ENCODE measurements at regions not wholly inside any gene's neighbourhood (a gene's known extent, or its start where the extent isn't known, plus 50 kb on each side); places are given as distances from the start of the nearest gene placed in this dataset.

DNA sequence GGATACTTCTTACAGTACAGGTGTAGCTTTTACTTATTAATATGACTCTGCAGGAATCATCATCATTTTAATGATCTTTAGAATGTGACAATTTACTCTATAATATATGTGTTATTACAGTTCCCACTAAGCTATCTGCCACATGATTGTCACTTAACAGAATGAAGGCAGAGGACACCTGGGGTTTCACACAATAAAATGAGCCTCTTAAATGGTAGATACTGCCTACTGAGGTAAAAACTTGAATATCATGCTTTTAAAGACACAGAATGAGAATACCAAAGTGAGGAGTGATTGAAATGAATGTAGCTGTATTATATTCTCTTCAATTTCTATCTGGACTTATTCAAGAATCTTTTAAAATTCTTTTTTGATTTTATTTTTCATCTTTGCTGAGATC lies 1255.3 kb upstream of the LRRN3 start:
- H3K4me3 ChIP-seq, result no peak overlapping the region
- no peaks in the 10 kb centered on the region for H3K4me1 ChIP-seq
- TF ChIP-seq, protein P1, sequence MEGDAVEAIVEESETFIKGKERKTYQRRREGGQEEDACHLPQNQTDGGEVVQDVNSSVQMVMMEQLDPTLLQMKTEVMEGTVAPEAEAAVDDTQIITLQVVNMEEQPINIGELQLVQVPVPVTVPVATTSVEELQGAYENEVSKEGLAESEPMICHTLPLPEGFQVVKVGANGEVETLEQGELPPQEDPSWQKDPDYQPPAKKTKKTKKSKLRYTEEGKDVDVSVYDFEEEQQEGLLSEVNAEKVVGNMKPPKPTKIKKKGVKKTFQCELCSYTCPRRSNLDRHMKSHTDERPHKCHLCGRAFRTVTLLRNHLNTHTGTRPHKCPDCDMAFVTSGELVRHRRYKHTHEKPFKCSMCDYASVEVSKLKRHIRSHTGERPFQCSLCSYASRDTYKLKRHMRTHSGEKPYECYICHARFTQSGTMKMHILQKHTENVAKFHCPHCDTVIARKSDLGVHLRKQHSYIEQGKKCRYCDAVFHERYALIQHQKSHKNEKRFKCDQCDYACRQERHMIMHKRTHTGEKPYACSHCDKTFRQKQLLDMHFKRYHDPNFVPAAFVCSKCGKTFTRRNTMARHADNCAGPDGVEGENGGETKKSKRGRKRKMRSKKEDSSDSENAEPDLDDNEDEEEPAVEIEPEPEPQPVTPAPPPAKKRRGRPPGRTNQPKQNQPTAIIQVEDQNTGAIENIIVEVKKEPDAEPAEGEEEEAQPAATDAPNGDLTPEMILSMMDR (IDR thresholded peaks at IDR 0.05), result no peak
- TF ChIP-seq EP300 (IDR thresholded peaks at IDR 0.05) (no peak), POLR2A (IDR thresholded peaks at IDR 0.05) (no peak)
- no peak overlapping the region for H3K27ac ChIP-seq
- no peaks in the 10 kb centered on the region for H3K36me3 ChIP-seq
- H3K27me3 ChIP-seq, result no peaks in the 10 kb centered on the region
- DNase-seq (ENCODE audit: low spot score in 2 of 2), result no peak
- H3K9me3 ChIP-seq, result no peaks in the 10 kb centered on the region

DNA sequence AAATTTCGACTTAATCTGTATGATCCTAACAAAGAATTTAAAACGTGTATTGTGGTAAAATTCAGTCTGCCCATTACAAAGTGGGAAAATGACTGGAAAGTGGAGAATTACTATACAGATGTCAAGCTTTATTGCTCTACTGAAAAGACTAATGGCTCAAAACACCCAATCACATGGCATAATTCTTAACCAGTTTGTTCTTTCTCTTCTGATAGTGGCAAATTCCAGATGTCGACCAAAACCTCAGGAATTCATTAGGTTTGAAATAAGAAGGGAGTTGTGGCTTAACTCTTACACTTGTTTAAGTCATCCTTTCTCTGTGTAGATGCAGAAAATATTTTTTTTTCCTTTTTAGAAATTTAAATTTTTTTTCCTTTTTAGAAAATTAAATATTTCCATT lies 1254.9 kb upstream of the LRRN3 start:
- Histone ChIP-seq H3K4me1 (no peaks in the 10 kb centered on the region), H3K36me3 (no peaks in the 10 kb centered on the region), H3K9me3 (no peaks in the 10 kb centered on the region), H3K4me3 (no peak overlapping the region), H3K27ac (no peak overlapping the region), H3K27me3 (no peaks in the 10 kb centered on the region)
- WGBS, 2 donors, result 81 to 86% methylated on average over 3 of the region's 3 CpGs
- no peak for DNase-seq (ENCODE audit: low spot score in 2 of 2)
- no peak for TF ChIP-seq POLR2A (IDR thresholded peaks at IDR 0.05)
- no peak for TF ChIP-seq EP300 (IDR thresholded peaks at IDR 0.05)
- TF ChIP-seq, protein P1 (IDR thresholded peaks at IDR 0.05), result no peak

DNA sequence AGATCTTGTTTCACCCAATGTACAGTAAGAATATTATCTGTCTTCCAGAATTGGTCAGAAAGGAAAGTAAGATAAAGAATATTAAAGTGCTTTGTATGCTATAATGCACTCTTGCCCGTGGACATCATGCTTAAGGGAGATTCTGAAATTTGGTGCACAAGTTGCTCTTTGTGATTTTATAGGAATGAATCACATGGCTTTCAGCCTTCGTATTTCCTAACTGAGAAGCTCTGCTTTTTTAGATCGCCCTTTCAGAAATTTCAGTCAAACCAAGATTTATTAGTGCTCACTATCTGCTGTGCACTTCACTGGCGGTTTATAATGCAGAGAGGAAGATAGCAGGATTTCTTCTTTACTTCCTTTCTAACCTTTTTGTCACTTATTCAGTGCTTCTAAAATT lies 1248.5 kb upstream of the LRRN3 start:
- no peak for DNase-seq (ENCODE audit: low spot score in 2 of 2)
- WGBS, 2 donors, result 51% methylated on average over 4 of the region's 4 CpGs
- Histone ChIP-seq H3K4me3 (no peak overlapping the region), H3K27me3 (no peaks in the 10 kb centered on the region), H3K36me3 (no peaks in the 10 kb centered on the region), H3K9me3 (no peaks in the 10 kb centered on the region), H3K27ac (no peak overlapping the region), H3K4me1 (no peaks in the 10 kb centered on the region)
- TF ChIP-seq EP300 (IDR thresholded peaks at IDR 0.05), result no peak
- TF ChIP-seq, protein P1 (IDR thresholded peaks at IDR 0.05), result no peak
- TF ChIP-seq POLR2A (IDR thresholded peaks at IDR 0.05), result no peak

DNA sequence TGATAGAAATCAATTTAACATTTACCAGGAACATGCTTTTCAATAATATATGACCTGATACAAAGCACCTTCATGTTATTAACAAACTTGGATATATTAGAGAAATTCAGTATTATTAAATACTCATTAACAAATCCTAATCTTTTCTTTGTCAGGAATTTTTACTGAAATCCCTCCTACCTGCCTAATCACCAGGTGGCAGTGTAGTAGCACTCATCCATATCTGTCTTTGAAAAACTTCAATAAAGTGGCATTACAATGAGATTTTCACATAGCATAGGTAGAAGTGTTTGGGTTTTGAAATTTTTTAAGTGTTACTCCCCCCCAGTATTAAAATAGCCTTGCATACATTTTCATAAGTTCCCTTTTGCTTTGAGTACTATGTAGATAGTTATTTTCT lies 1246.6 kb upstream of the LRRN3 start:
- Histone ChIP-seq H3K4me1 (no peaks in the 10 kb centered on the region), H3K4me3 (no peak overlapping the region), H3K9me3 (no peaks in the 10 kb centered on the region), H3K27ac (no peak overlapping the region), H3K36me3 (no peaks in the 10 kb centered on the region), H3K27me3 (no peaks in the 10 kb centered on the region)
- TF ChIP-seq POLR2A (IDR thresholded peaks at IDR 0.05), result no peak
- TF ChIP-seq, protein P1 (IDR thresholded peaks at IDR 0.05), result peak in 3 of 5 experiments; percentile 10 to 23 (median 18)
- no peak for TF ChIP-seq EP300 (IDR thresholded peaks at IDR 0.05)
- DNase-seq (ENCODE audit: low spot score in 2 of 2), result no peak

DNA sequence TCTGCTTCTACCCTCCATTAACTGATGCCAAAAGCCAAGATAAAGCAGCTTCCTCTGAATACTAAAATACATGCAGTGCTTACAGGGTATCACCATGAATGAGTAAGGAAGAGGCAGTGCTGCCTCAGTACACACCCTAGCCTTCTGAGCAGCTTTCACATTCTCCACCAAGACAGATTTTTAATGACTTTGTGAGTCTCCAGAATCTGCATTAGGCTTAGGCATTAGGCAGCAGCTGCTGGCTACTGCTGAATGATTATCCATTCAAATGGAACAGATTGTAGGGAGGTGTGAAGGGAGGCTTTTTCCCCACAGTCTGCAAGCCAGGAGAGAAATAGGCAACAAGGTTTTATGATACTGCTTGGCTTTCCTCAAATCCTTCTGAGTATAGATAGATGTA lies 1226.7 kb upstream of the LRRN3 start:
- DNase-seq (ENCODE audit: low spot score in 2 of 2), result no peak
- H3K9me3 ChIP-seq, result no peaks in the 10 kb centered on the region
- TF ChIP-seq EP300 (IDR thresholded peaks at IDR 0.05), result no peak
- TF ChIP-seq, protein P1 (IDR thresholded peaks at IDR 0.05), result no peak
- TF ChIP-seq POLR2A (IDR thresholded peaks at IDR 0.05), result no peak
- H3K27me3 ChIP-seq, result no peaks in the 10 kb centered on the region
- no peaks in the 10 kb centered on the region for H3K4me1 ChIP-seq
- H3K27ac ChIP-seq, result no peak overlapping the region
- H3K36me3 ChIP-seq, result no peaks in the 10 kb centered on the region
- H3K4me3 ChIP-seq, result no peak overlapping the region
